PC-9 (cell line): ENCODE measurements at regions not wholly inside any gene's neighbourhood (a gene's known extent, or its start where the extent isn't known, plus 50 kb on each side); places are given as distances from the start of the nearest gene placed in this dataset.

Experiments
- BruUV-seq: library from RNA; stranded (reverse); fragments of 400-500 nt; replicated peaks from 2 replicates; lab custom pipeline; 2021; lab: Mats Ljungman, UMichigan
- CTCF ChIA-PET: fragments of 300-600 bp; sonication (Branson Sonifier 250); formaldehyde crosslinking; loops from one replicate; lab custom pipeline; 2022; ENCODE audit warnings: antibody characterized with exemption; lab: Charles Lee
- POLR2A ChIA-PET: fragments of 300-600 bp; sonication (Branson Sonifier 250); formaldehyde crosslinking; loops from one replicate; lab custom pipeline; 2022; ENCODE audit warnings: antibody characterized with exemption; ENCODE audit not compliant: unreplicated experiment; lab: Charles Lee
- DNase-seq, 2 experiments: peaks; one replicate each; pipeline versions ENCODE4 v3.0.0 to v3.0.0-alpha.2; 2015 to 2022; ENCODE audit warnings: mixed read lengths in 1 of 2
- H2AFZ ChIP-seq: fragments of 200-600 bp; sonication (generic); 2 replicates; pipeline ENCODE4 v1.8.1; 2017; ENCODE audit warnings: antibody characterized with exemption
- H3F3A ChIP-seq: fragments of 200-600 bp; sonication (generic); 2 replicates; pipeline ENCODE4 v1.8.1; 2017; ENCODE audit warnings: antibody characterized with exemption, mild to moderate bottlenecking, low read depth; ENCODE audit not compliant: insufficient read depth
- H3K27ac ChIP-seq: fragments of 200-600 bp; sonication (generic); 2 replicates; pipeline ENCODE4 v1.6.1; 2016; ENCODE audit warnings: mixed run types
- H3K27me3 ChIP-seq: fragments of 200-600 bp; sonication (generic); 2 replicates; pipeline ENCODE4 v1.6.1; 2016; ENCODE audit warnings: low read depth, mixed run types; ENCODE audit not compliant: insufficient read depth
- H3K36me3 ChIP-seq: fragments of 200-600 bp; sonication (generic); 2 replicates; pipeline ENCODE4 v1.6.1; 2016; ENCODE audit warnings: low read depth, mixed run types
- H3K4me1 ChIP-seq: fragments of 200-600 bp; sonication (generic); replicated peaks from 2 replicates; pipeline ENCODE4 v1.6.1; 2016; ENCODE audit warnings: mixed run types; ENCODE audit not compliant: insufficient read depth
- H3K4me2 ChIP-seq: fragments of 200-600 bp; sonication (generic); 2 replicates; pipeline ENCODE4 v1.6.1; 2017; ENCODE audit warnings: mixed run types
- H3K4me3 ChIP-seq: fragments of 200-600 bp; sonication (generic); 2 replicates; pipeline ENCODE4 v1.6.1; 2016; ENCODE audit warnings: mixed run types
- H3K79me2 ChIP-seq: fragments of 200-600 bp; sonication (generic); 2 replicates; pipeline ENCODE4 v1.6.1; 2017; ENCODE audit warnings: low read depth, mixed run types
- H3K9me2 ChIP-seq: fragments of 200-600 bp; sonication (generic); 2 replicates; pipeline ENCODE4 v1.8.1; 2017; ENCODE audit warnings: mild to moderate bottlenecking; ENCODE audit not compliant: insufficient read depth
- H3K9me3 ChIP-seq: fragments of 200-600 bp; sonication (generic); 2 replicates; pipeline ENCODE4 v1.8.1; 2016; ENCODE audit warnings: low read depth; ENCODE audit not compliant: insufficient read depth
- H4K20me1 ChIP-seq: fragments of 200-600 bp; sonication (generic); 2 replicates; pipeline ENCODE4 v1.8.1; 2017; ENCODE audit not compliant: insufficient read depth
- CTCF ChIP-seq: fragments of 200-600 bp; sonication (generic); conservative IDR thresholded peaks from 2 replicates; pipeline ENCODE4 v1.6.1; 2017; ENCODE audit warnings: mixed run types, antibody characterized with exemption, mild to moderate bottlenecking, moderate library complexity
- EZH2 ChIP-seq: fragments of 200-600 bp; sonication (generic); IDR thresholded peaks from 2 replicates; pipeline ENCODE4 v1.8.0; 2017; ENCODE audit warnings: antibody characterized with exemption, low read depth
- intact Hi-C: fragments of 100-400 bp; cut with micrococcal nuclease; formaldehyde crosslinking; loops from one replicate; pipeline ENCODE4 v1.10.0; 2022; ENCODE audit not compliant: unreplicated experiment

- H3K4me1 ChIP-seq = no peaks in the 10 kb centered on the region
- no peaks in the 10 kb centered on the region for H4K20me1 ChIP-seq
- ChIA-PET CTCF (no interaction called here), POLR2A (no interaction called here)
- no peaks in the 10 kb centered on the region for H3K27me3 ChIP-seq
- H3K9me3 ChIP-seq = no peaks in the 10 kb centered on the region
- no peak for DNase-seq
- no peak overlapping the region for H3K27ac ChIP-seq
- no peaks in the 10 kb centered on the region for H3F3A ChIP-seq
- no peaks in the 10 kb centered on the region for H3K79me2 ChIP-seq
- H3K36me3 ChIP-seq = no peaks in the 10 kb centered on the region
- no peak overlapping the region for H3K4me3 ChIP-seq
- intact Hi-C loops = no loop called here
- no peak overlapping the region for H3K4me2 ChIP-seq
- TF ChIP-seq CTCF (no peak), EZH2 (no peak)
- H2AFZ ChIP-seq = no peak overlapping the region
- BruUV-seq = no TSS peak
- no peaks in the 10 kb centered on the region for H3K9me2 ChIP-seq
These were observed 173.2 kb upstream of the XYLT1 start for GRCh38 chr16:17643935-17644334.

DNA sequence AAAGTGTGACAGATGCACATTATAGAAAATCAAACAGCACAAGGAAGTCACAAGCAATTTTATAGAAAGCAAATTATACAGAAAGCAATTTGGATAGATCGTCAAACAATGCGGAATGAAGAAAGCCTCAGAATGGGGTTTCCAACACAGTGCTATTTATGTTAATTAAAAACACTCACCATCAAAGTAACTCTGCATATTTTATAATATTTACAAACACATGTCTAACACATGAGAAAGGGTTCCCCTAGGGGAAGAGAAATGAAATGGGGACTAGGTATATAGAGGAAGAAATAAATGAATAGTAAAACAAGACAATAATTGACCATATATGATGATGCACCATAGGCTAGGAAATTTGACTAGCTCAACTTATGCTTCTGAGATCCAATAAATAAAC is 171.2 kb upstream of the XYLT1 start:
- ChIA-PET CTCF (no interaction called here), POLR2A (no interaction called here)
- intact Hi-C loops = no loop called here
- no peak for DNase-seq
- no peak overlapping the region for H3K4me2 ChIP-seq
- H3K79me2 ChIP-seq = no peaks in the 10 kb centered on the region
- H3K4me1 ChIP-seq = no peaks in the 10 kb centered on the region
- H3F3A ChIP-seq = no peaks in the 10 kb centered on the region
- no peak overlapping the region for H2AFZ ChIP-seq
- no peaks in the 10 kb centered on the region for H4K20me1 ChIP-seq
- H3K4me3 ChIP-seq = no peak overlapping the region
- BruUV-seq = no TSS peak
- TF ChIP-seq CTCF = no peak
- TF ChIP-seq EZH2 = no peak
- H3K9me3 ChIP-seq = no peaks in the 10 kb centered on the region
- no peaks in the 10 kb centered on the region for H3K36me3 ChIP-seq
- no peaks in the 10 kb centered on the region for H3K9me2 ChIP-seq
- no peaks in the 10 kb centered on the region for H3K27me3 ChIP-seq
- no peak overlapping the region for H3K27ac ChIP-seq

GRCh38 chr16:17638134-17638533 is 167.4 kb upstream of the XYLT1 start:
- H3K27me3 ChIP-seq = no peaks in the 10 kb centered on the region

More at GRCh38 chr16:17638134-17638533, 167.4 kb upstream of the XYLT1 start:
- POLR2A ChIA-PET = no interaction called here
- no peaks in the 10 kb centered on the region for H3K79me2 ChIP-seq
- no peaks in the 10 kb centered on the region for H3K36me3 ChIP-seq
- no peak for TF ChIP-seq CTCF
- TF ChIP-seq EZH2 = no peak
- BruUV-seq = no TSS peak
- no peak overlapping the region for H3K4me3 ChIP-seq
- H3K9me3 ChIP-seq = no peaks in the 10 kb centered on the region
- no peaks in the 10 kb centered on the region for H3K4me1 ChIP-seq
- H2AFZ ChIP-seq = no peak overlapping the region
- intact Hi-C loops = no loop called here
- H3K27ac ChIP-seq = no peak overlapping the region
- no peak overlapping the region for H3K4me2 ChIP-seq
- H3F3A ChIP-seq = no peaks in the 10 kb centered on the region
- H4K20me1 ChIP-seq = no peaks in the 10 kb centered on the region
- CTCF ChIA-PET = no interaction called here
- no peak for DNase-seq
- no peaks in the 10 kb centered on the region for H3K9me2 ChIP-seq
